ENCODE measurements at regions not wholly inside any gene's neighbourhood (a gene's known extent, or its start where the extent isn't known, plus 50 kb on each side); places are given as distances from the start of the nearest gene placed in this dataset.

DNA sequence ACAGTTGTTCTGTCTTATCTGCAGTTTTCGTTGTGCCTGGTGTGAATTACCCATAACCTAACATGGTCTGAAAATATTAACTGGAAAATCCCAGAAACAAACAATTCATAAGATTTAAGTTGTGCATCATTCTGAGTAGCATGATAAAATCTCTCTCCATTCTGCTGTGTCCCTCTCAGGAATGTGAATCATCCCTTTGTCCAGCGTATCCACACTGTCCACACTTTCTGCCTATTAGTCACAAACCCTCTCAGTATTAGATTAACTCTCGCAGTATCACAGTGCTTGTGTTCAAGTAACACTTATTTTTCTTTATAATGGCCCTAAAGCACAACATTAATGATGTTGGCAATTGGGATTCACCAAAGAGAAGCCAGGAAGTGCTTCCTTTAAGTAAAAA lies 203.2 kb downstream of the CGGBP1 start:
- H2AFZ ChIP-seq (ENCODE audit: low read depth, low read length), result no peak overlapping the region
- H3K9ac ChIP-seq (ENCODE audit: low read length), result no peak overlapping the region
- no peak overlapping the region for H3K4me2 ChIP-seq (ENCODE audit: low read length)

DNA sequence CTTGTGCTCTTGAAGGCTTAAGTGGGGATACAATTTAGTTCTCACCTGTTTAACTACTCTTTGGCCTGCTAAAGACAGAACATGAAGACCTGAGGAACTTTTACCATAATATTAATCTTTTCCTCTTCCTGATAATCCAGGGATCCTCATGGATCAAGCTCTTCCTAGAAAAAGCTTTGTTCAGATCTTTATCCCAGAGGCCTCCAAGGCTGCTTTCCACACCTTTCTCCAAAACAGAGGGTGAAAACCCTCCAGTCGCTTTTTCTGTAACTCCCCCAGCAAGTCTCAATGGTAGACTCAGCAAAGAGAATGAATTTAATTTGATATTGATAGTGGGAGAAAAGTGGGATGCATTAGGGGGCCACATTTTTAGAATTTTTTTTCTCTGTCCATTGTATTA lies 203.6 kb downstream of the CGGBP1 start:
- H3K4me2 ChIP-seq (ENCODE audit: low read length), result no peak overlapping the region

More for the DNA sequence above, 203.2 kb downstream of the CGGBP1 start:
- Histone ChIP-seq H3K9me3 (ENCODE audit: low read length) (no peaks in the 10 kb centered on the region), H3K27ac (ENCODE audit: low read length) (no peak overlapping the region), H3F3A (ENCODE audit: insufficient read depth, low read length, poor library complexity, severe bottlenecking) (no peaks in the 10 kb centered on the region), H3K36me3 (ENCODE audit: insufficient read depth, low read length) (no peaks in the 10 kb centered on the region), H4K20me1 (ENCODE audit: insufficient read depth) (no peaks in the 10 kb centered on the region), H3K4me3 (ENCODE audit: low read length) (no peak overlapping the region), H3K79me2 (replicated peaks; ENCODE audit: insufficient read depth, low read length) (no peaks in the 10 kb centered on the region), H3K27me3 (ENCODE audit: insufficient read depth, low read depth, low read length) (no peaks in the 10 kb centered on the region), H3K9me2 (ENCODE audit: insufficient read depth, low read length) (no peaks in the 10 kb centered on the region)
- TF ChIP-seq RAD21 (conservative IDR thresholded peaks at IDR 0.05) (no peak), EZH2 (IDR thresholded peaks at IDR 0.05; ENCODE audit: borderline replicate concordance, insufficient read depth, low read length, poor library complexity, severe bottlenecking) (no peak), EP300 (conservative IDR thresholded peaks at IDR 0.05; ENCODE audit: poor library complexity, severe bottlenecking) (no peak), SMC3 (conservative IDR thresholded peaks at IDR 0.05; ENCODE audit: poor library complexity) (no peak), MXI1 (conservative IDR thresholded peaks at IDR 0.05; ENCODE audit: poor library complexity, severe bottlenecking) (no peak), POLR2AphosphoS5 (IDR thresholded peaks at IDR 0.05) (no peak), TAF1 (IDR thresholded peaks at IDR 0.05; ENCODE audit: low read depth) (no peak)
- TF ChIP-seq, protein P1, sequence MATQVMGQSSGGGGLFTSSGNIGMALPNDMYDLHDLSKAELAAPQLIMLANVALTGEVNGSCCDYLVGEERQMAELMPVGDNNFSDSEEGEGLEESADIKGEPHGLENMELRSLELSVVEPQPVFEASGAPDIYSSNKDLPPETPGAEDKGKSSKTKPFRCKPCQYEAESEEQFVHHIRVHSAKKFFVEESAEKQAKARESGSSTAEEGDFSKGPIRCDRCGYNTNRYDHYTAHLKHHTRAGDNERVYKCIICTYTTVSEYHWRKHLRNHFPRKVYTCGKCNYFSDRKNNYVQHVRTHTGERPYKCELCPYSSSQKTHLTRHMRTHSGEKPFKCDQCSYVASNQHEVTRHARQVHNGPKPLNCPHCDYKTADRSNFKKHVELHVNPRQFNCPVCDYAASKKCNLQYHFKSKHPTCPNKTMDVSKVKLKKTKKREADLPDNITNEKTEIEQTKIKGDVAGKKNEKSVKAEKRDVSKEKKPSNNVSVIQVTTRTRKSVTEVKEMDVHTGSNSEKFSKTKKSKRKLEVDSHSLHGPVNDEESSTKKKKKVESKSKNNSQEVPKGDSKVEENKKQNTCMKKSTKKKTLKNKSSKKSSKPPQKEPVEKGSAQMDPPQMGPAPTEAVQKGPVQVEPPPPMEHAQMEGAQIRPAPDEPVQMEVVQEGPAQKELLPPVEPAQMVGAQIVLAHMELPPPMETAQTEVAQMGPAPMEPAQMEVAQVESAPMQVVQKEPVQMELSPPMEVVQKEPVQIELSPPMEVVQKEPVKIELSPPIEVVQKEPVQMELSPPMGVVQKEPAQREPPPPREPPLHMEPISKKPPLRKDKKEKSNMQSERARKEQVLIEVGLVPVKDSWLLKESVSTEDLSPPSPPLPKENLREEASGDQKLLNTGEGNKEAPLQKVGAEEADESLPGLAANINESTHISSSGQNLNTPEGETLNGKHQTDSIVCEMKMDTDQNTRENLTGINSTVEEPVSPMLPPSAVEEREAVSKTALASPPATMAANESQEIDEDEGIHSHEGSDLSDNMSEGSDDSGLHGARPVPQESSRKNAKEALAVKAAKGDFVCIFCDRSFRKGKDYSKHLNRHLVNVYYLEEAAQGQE (IDR thresholded peaks at IDR 0.05; ENCODE audit: borderline replicate concordance), result no peak
- TF ChIP-seq, protein P2, sequence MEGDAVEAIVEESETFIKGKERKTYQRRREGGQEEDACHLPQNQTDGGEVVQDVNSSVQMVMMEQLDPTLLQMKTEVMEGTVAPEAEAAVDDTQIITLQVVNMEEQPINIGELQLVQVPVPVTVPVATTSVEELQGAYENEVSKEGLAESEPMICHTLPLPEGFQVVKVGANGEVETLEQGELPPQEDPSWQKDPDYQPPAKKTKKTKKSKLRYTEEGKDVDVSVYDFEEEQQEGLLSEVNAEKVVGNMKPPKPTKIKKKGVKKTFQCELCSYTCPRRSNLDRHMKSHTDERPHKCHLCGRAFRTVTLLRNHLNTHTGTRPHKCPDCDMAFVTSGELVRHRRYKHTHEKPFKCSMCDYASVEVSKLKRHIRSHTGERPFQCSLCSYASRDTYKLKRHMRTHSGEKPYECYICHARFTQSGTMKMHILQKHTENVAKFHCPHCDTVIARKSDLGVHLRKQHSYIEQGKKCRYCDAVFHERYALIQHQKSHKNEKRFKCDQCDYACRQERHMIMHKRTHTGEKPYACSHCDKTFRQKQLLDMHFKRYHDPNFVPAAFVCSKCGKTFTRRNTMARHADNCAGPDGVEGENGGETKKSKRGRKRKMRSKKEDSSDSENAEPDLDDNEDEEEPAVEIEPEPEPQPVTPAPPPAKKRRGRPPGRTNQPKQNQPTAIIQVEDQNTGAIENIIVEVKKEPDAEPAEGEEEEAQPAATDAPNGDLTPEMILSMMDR (IDR thresholded peaks at IDR 0.05; ENCODE audit: poor library complexity, severe bottlenecking), result no peak

More for the DNA sequence above, 203.6 kb downstream of the CGGBP1 start:
- H3K4me3 ChIP-seq (ENCODE audit: low read length), result no peak overlapping the region
- no peak for TF ChIP-seq POLR2AphosphoS5 (IDR thresholded peaks at IDR 0.05)
- TF ChIP-seq SMC3 (conservative IDR thresholded peaks at IDR 0.05; ENCODE audit: poor library complexity), result no peak
- TF ChIP-seq, protein P2 (IDR thresholded peaks at IDR 0.05; ENCODE audit: poor library complexity, severe bottlenecking), result no peak
- TF ChIP-seq EZH2 (IDR thresholded peaks at IDR 0.05; ENCODE audit: borderline replicate concordance, insufficient read depth, low read length, poor library complexity, severe bottlenecking), result no peak
- TF ChIP-seq EP300 (conservative IDR thresholded peaks at IDR 0.05; ENCODE audit: poor library complexity, severe bottlenecking), result no peak
- no peak for TF ChIP-seq MXI1 (conservative IDR thresholded peaks at IDR 0.05; ENCODE audit: poor library complexity, severe bottlenecking)
- no peak for TF ChIP-seq RAD21 (conservative IDR thresholded peaks at IDR 0.05)
- TF ChIP-seq TAF1 (IDR thresholded peaks at IDR 0.05; ENCODE audit: low read depth), result no peak
- TF ChIP-seq, protein P1 (IDR thresholded peaks at IDR 0.05; ENCODE audit: borderline replicate concordance), result no peak
- no peak overlapping the region for H3K9ac ChIP-seq (ENCODE audit: low read length)
- H3K9me2 ChIP-seq (ENCODE audit: insufficient read depth, low read length), result no peaks in the 10 kb centered on the region
- no peaks in the 10 kb centered on the region for H3K79me2 ChIP-seq (replicated peaks; ENCODE audit: insufficient read depth, low read length)
- H2AFZ ChIP-seq (ENCODE audit: low read depth, low read length), result no peak overlapping the region
- H3F3A ChIP-seq (ENCODE audit: insufficient read depth, low read length, poor library complexity, severe bottlenecking), result no peaks in the 10 kb centered on the region
- no peaks in the 10 kb centered on the region for H3K27me3 ChIP-seq (ENCODE audit: insufficient read depth, low read depth, low read length)
- no peaks in the 10 kb centered on the region for H4K20me1 ChIP-seq (ENCODE audit: insufficient read depth)
- no peak overlapping the region for H3K27ac ChIP-seq (ENCODE audit: low read length)
- no peaks in the 10 kb centered on the region for H3K36me3 ChIP-seq (ENCODE audit: insufficient read depth, low read length)
- H3K9me3 ChIP-seq (ENCODE audit: low read length), result no peaks in the 10 kb centered on the region

All from neural cell (in vitro differentiated cells).